Stomach (tissue), 4 donors: ENCODE measurements at regions not wholly inside any gene's neighbourhood (a gene's known extent, or its start where the extent isn't known, plus 50 kb on each side); places are given as distances from the start of the nearest gene placed in this dataset.

Experiments
- EP300 ChIP-seq: sonication (generic); formaldehyde crosslinking; IDR thresholded peaks from one replicate; pipeline ENCODE4 v1.6.1; 2017; ENCODE audit warnings: antibody characterized with exemption
- POLR2A ChIP-seq, 4 donors: fragments of 450-650 bp; IDR thresholded peaks; one replicate each; pipeline ENCODE4 v1.6.1; 2016; ENCODE audit warnings: antibody characterized with exemption in 4 of 4, control low read depth in 2 of 4, mild to moderate bottlenecking in 1 of 4, moderate library complexity in 1 of 4
- POLR2AphosphoS5 ChIP-seq, 3 donors: sonication (generic); formaldehyde crosslinking; IDR thresholded peaks; one replicate each; pipeline ENCODE4 v1.6.1; 2016; ENCODE audit warnings: antibody characterized with exemption in 3 of 3
- TF ChIP-seq, protein P1 (sequence below), 7 experiments: fragments of 450-650 bp in 4 of 7; fragments of 200-600 bp in 3 of 7; sonication (generic) in 3 of 7; IDR thresholded peaks; one replicate each; pipeline ENCODE4 v1.5.1; 2016 to 2019; ENCODE audit warnings: antibody characterized with exemption in 7 of 7, control low read depth in 2 of 7, mild to moderate bottlenecking in 1 of 7

DNA sequence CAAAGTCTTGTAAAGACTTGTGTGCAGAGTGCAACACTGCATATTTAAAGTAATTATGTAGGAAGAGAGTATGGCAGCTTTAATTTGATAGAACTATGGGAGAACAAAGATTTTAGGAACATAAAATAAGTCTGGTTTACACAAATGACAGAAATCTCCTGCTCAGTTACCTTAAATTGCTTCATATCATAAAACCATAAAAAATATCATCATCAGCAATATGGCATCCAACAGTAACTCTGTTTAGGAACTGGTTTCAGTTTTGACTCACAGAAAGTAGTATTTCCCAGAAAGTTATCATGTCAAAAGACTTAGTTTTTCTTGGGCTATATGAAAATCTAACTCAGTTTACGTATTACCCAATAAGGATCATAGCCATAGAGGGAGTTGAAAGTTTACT is 292.1 kb upstream of the PMFBP1 start:
- TF ChIP-seq, protein P1, sequence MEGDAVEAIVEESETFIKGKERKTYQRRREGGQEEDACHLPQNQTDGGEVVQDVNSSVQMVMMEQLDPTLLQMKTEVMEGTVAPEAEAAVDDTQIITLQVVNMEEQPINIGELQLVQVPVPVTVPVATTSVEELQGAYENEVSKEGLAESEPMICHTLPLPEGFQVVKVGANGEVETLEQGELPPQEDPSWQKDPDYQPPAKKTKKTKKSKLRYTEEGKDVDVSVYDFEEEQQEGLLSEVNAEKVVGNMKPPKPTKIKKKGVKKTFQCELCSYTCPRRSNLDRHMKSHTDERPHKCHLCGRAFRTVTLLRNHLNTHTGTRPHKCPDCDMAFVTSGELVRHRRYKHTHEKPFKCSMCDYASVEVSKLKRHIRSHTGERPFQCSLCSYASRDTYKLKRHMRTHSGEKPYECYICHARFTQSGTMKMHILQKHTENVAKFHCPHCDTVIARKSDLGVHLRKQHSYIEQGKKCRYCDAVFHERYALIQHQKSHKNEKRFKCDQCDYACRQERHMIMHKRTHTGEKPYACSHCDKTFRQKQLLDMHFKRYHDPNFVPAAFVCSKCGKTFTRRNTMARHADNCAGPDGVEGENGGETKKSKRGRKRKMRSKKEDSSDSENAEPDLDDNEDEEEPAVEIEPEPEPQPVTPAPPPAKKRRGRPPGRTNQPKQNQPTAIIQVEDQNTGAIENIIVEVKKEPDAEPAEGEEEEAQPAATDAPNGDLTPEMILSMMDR (IDR thresholded peaks at IDR 0.05): no peak
- TF ChIP-seq POLR2AphosphoS5 (IDR thresholded peaks at IDR 0.05) (no peak), EP300 (no peak), POLR2A (IDR thresholded peaks at IDR 0.05) (no peak)
